Suprapubic skin (tissue), 4 donors: ENCODE measurements at regions not wholly inside any gene's neighbourhood (a gene's known extent, or its start where the extent isn't known, plus 50 kb on each side); places are given as distances from the start of the nearest gene placed in this dataset.

Experiments
- DNase-seq, 2 donors: peaks; one replicate each; pipeline ENCODE4 v3.0.0-alpha.2; 2019; ENCODE audit warnings: low spot score in 2 of 2
- H3K27ac ChIP-seq: fragments of 200-600 bp; sonication (generic); one replicate; pipeline ENCODE4 v1.5.1; 2019
- H3K27me3 ChIP-seq: fragments of 200-600 bp; sonication (generic); one replicate; pipeline ENCODE4 v1.5.1; 2019
- H3K36me3 ChIP-seq: fragments of 200-600 bp; sonication (generic); one replicate; pipeline ENCODE4 v1.5.1; 2019
- H3K4me1 ChIP-seq: fragments of 200-600 bp; sonication (generic); one replicate; pipeline ENCODE4 v1.5.1; 2019
- H3K4me3 ChIP-seq: fragments of 200-600 bp; sonication (generic); one replicate; pipeline ENCODE4 v1.5.1; 2019; ENCODE audit warnings: mild to moderate bottlenecking
- H3K9me3 ChIP-seq: fragments of 200-600 bp; sonication (generic); one replicate; pipeline ENCODE4 v1.5.1; 2019
- EP300 ChIP-seq: sonication (generic); formaldehyde crosslinking; IDR thresholded peaks from one replicate; pipeline ENCODE4 v1.6.1; 2017; ENCODE audit warnings: antibody characterized with exemption
- POLR2A ChIP-seq, 2 donors: fragments of 450-650 bp; IDR thresholded peaks; one replicate each; pipeline ENCODE4 v1.6.1; 2017; ENCODE audit warnings: antibody characterized with exemption in 2 of 2, mild to moderate bottlenecking in 2 of 2, moderate library complexity in 2 of 2
- POLR2AphosphoS5 ChIP-seq, 3 donors: sonication (generic); formaldehyde crosslinking; IDR thresholded peaks; one replicate each; pipeline ENCODE4 v1.6.1; 2017; ENCODE audit warnings: antibody characterized with exemption in 3 of 3
- WGBS: methylation state at CpG from one replicate; pipeline ENCODE4 v1.1.5; 2018; 5-methylcytosine and 5-hydroxymethylcytosine counted together
- TF ChIP-seq, protein P1 (sequence below), 2 donors: fragments of 200-600 bp in 1 of 2; fragments of 450-650 bp in 1 of 2; sonication (generic) in 1 of 2; IDR thresholded peaks; one replicate each; pipeline ENCODE4 v1.5.1; 2016 to 2019; ENCODE audit warnings: antibody characterized with exemption in 2 of 2, mild to moderate bottlenecking in 1 of 2, moderate library complexity in 1 of 2

DNA sequence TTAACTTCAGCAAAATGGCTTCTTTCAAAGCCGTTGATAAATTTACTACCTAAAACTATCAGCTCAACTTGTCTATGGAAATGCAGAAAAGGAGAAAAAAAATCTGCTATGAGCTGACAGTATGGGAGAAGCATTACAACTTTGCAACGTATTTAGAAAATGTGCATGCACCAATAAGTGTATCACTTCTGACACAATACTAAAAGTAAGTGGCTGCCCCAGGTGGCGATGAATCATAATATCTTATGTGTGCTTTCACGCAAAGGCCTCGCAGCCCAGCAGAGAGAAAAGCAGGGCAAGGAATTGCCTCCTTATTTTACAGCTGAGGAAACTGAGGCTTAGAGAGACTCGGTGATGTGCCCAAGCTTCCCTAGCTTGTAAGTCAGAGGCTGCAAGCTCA is 101.8 kb downstream of the SALL1 start:
- TF ChIP-seq EP300: no peak
- TF ChIP-seq POLR2A (IDR thresholded peaks at IDR 0.05): no peak
- TF ChIP-seq, protein P1, sequence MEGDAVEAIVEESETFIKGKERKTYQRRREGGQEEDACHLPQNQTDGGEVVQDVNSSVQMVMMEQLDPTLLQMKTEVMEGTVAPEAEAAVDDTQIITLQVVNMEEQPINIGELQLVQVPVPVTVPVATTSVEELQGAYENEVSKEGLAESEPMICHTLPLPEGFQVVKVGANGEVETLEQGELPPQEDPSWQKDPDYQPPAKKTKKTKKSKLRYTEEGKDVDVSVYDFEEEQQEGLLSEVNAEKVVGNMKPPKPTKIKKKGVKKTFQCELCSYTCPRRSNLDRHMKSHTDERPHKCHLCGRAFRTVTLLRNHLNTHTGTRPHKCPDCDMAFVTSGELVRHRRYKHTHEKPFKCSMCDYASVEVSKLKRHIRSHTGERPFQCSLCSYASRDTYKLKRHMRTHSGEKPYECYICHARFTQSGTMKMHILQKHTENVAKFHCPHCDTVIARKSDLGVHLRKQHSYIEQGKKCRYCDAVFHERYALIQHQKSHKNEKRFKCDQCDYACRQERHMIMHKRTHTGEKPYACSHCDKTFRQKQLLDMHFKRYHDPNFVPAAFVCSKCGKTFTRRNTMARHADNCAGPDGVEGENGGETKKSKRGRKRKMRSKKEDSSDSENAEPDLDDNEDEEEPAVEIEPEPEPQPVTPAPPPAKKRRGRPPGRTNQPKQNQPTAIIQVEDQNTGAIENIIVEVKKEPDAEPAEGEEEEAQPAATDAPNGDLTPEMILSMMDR (IDR thresholded peaks at IDR 0.05): no peak
- TF ChIP-seq POLR2AphosphoS5 (IDR thresholded peaks at IDR 0.05): no peak
- Histone ChIP-seq H3K4me1 (no peaks in the 10 kb centered on the region), H3K36me3 (no peaks in the 10 kb centered on the region), H3K27me3 (peaks cover 4% of the 10 kb centered on the region), H3K9me3 (no peaks in the 10 kb centered on the region), H3K4me3 (no peak overlapping the region), H3K27ac (no peak overlapping the region)
- DNase-seq: no peak
- 86% methylated on average over 6 of the region's 6 CpGs for WGBS

DNA sequence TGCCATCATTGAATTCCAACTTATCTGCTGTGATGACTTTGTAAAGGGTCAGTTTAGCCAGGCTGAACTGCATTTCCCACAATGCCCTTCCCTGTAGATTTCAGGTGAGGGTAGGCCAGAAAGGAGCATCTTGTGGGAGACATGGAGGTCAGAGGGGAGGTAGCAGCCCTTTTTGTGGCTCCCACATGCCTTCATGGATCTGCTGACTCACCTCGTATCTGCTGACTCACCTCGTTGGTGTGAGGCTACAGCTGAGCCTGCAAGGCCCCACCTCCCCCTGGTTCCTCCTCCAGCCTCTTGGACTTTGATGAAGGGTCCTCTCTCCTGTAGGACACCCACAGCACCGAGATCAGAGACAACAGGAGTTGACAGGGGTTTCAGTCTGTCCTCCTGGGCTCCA is 102.5 kb downstream of the SALL1 start:
- 69% methylated on average over 3 of the region's 3 CpGs for WGBS
- Histone ChIP-seq H3K27ac (no peak overlapping the region), H3K4me3 (no peak overlapping the region), H3K9me3 (no peaks in the 10 kb centered on the region), H3K4me1 (no peaks in the 10 kb centered on the region), H3K27me3 (peaks cover 3% of the 10 kb centered on the region), H3K36me3 (no peaks in the 10 kb centered on the region)
- TF ChIP-seq POLR2A (IDR thresholded peaks at IDR 0.05): no peak
- TF ChIP-seq POLR2AphosphoS5 (IDR thresholded peaks at IDR 0.05): no peak
- TF ChIP-seq, protein P1 (IDR thresholded peaks at IDR 0.05): no peak
- TF ChIP-seq EP300: no peak
- no peak for DNase-seq

DNA sequence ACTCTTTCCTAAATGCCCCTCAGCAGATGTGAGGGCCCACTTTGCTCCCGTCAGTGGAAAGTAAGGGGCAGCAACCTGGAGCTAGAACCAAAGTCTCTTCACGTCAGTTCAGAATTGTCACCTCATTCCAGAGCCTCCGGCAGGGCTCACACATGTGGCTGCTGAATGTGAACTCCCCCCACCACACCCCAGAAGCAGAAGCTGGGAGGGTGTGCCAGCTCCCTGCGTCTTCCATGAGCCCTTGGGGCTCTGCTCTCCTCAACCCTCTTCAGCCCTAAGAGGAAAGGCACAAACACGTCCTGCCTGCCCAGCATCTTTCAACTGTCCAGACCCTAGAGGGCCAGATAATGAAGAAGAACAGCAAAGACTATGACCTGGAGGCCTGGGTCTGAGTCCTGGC is 105.3 kb downstream of the SALL1 start:
- H3K4me3 ChIP-seq: no peak overlapping the region
- no peak for DNase-seq
- peaks cover 2% of the 10 kb centered on the region for H3K27me3 ChIP-seq
- H3K36me3 ChIP-seq: no peaks in the 10 kb centered on the region
- TF ChIP-seq EP300 (no peak), POLR2AphosphoS5 (IDR thresholded peaks at IDR 0.05) (no peak), POLR2A (IDR thresholded peaks at IDR 0.05) (no peak)
- TF ChIP-seq, protein P1 (IDR thresholded peaks at IDR 0.05): no peak
- H3K9me3 ChIP-seq: no peaks in the 10 kb centered on the region
- H3K27ac ChIP-seq: no peak overlapping the region
- 88% methylated on average over 5 of the region's 5 CpGs for WGBS
- no peaks in the 10 kb centered on the region for H3K4me1 ChIP-seq

DNA sequence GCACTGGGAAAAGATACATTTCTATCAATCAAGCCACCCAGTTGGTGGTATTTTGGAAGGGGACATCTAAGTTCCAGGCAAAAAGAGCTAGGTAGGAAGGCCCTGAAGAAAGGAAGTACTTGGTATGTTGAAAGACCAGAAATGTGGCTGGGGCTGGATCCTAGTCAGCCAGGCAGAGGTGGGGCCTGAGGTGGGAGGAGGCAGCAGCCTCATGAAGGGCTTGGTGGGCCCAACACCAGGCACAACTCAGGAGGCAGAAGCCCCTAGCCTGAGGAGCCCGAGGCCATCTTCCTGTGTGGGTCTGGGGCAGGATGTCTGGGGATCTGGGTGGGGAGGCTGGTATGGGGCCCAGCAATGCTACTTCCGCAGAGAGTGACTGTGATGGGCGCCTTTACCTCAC is 105.9 kb downstream of the SALL1 start:
- no peak overlapping the region for H3K27ac ChIP-seq
- 83% methylated on average over 3 of the region's 3 CpGs for WGBS
- no peak overlapping the region for H3K4me3 ChIP-seq
- no peaks in the 10 kb centered on the region for H3K4me1 ChIP-seq
- H3K27me3 ChIP-seq: peaks cover 2% of the 10 kb centered on the region
- H3K9me3 ChIP-seq: no peaks in the 10 kb centered on the region
- H3K36me3 ChIP-seq: no peaks in the 10 kb centered on the region
- no peak for DNase-seq
- no peak for TF ChIP-seq POLR2AphosphoS5 (IDR thresholded peaks at IDR 0.05)
- no peak for TF ChIP-seq POLR2A (IDR thresholded peaks at IDR 0.05)
- TF ChIP-seq, protein P1 (IDR thresholded peaks at IDR 0.05): no peak
- TF ChIP-seq EP300: no peak

DNA sequence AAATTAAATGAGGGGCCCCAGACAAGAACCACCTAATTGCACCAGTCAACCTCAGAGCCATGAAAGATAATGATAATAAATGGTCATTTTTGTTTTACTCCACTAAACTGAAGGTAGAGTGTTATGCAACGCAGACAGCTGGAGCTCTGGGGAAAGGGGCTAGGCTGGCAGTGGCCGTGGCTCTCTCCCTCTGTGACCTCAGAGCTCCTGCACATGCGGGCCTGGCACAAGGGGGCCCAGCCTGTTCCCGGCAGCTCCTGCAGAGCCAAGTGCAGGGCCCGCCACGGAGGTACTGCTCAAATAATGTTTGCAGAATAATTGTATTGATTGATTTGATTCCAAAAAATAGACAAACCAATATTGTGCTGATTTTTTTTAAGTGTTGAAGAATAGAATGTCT is 109.5 kb downstream of the SALL1 start:
- Histone ChIP-seq H3K4me1 (no peaks in the 10 kb centered on the region), H3K27me3 (peaks cover 2% of the 10 kb centered on the region), H3K27ac (no peak overlapping the region), H3K9me3 (no peaks in the 10 kb centered on the region), H3K4me3 (no peak overlapping the region), H3K36me3 (no peaks in the 10 kb centered on the region)
- 83% methylated on average over 6 of the region's 6 CpGs for WGBS
- TF ChIP-seq EP300 (no peak), POLR2A (IDR thresholded peaks at IDR 0.05) (no peak), POLR2AphosphoS5 (IDR thresholded peaks at IDR 0.05) (no peak)
- TF ChIP-seq, protein P1 (IDR thresholded peaks at IDR 0.05): no peak
- DNase-seq: no peak
